NCI-H187 (cell line): ENCODE measurements at regions not wholly inside any gene's neighbourhood (a gene's known extent, or its start where the extent isn't known, plus 50 kb on each side); places are given as distances from the start of the nearest gene placed in this dataset.

Source experiments
- DNase-seq, 2 experiments: peaks; one replicate each; lab custom pipeline; 2025; lab: John Stamatoyannopoulos, UW

DNA sequence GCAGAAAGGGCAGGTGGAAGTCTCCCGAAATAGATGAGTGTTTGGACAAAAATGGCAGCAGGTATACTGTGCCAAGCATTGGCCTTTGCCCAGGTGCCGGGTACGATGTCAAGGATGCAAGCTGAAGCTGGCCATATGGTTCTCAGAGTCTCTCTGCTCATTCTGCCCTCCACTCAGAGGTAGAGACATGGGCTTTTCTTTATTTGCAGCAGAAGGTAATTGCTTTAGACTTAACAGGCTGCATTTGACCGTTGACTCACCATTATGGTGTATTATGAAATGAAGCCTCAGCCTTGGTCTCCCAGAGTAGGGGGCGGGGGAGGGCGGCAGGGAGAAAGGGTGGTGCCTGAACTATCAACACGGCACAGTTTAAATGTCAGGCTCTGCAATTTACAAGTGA, 969.1 kb upstream of the EEF2KMT start:
- no peak for DNase-seq

DNA sequence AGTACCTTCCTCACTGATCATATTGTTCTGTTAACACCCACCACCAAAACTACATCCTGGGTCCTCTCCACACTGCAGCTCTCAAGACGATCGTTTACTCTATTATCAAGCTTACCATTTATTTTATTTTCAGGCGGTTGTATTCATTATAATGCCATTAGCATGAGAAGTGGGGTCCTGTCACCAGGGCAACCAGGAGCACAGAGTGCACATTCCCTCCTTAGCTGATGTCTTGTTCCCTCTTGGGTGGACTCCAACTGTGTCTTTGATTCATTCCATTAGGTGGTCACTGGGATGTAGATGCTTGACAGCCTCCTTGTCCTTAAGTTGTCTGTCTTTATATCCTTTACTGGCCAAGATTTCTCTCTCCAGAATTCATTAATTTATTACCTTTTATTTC, 965.9 kb upstream of the EEF2KMT start:
- no peak for DNase-seq

DNA sequence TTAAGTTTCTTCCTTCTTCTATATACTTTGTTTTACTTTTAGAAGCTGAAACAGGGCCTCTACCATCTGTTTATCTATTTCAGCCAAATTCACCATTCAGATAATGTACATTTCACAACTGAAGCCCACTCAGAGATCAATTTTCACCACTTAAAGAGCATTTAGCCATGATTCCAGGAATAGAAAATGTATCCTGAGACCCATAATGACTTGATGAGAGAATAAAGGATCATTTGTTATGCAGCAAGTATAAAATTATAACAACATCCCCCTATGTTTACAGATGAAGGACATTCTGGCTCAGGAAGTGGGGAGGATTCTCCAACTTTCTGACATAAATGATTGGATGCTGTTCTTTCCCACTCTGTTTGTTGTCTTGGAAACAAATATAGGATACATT, 962.1 kb upstream of the EEF2KMT start:
- DNase-seq = no peak

GRCh38 chr16:6057821-6058220, 960.2 kb upstream of the EEF2KMT start:
- no peak for DNase-seq

GRCh38 chr16:6048017-6048416, 950.4 kb upstream of the EEF2KMT start:
- DNase-seq = no peak

DNA sequence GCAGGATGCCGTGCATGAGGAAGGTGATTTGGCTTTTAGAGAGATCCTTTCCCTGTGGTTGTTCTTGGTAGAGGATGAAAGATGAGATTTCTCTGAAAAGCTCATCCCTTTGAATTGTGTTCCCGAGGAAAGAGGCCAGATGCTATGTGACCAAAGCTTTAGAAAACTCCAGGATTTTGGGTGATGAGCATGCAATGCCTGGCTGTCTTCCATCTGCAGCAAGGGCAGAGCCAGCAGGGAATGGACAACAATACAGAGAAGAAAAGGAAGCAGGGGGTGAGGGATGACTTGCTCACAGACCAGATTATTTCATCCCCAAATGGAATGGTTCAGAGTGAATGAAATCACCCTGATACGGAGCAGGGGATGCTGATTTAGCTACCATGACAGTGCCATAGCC, 949.7 kb upstream of the EEF2KMT start:
- no peak for DNase-seq

DNA sequence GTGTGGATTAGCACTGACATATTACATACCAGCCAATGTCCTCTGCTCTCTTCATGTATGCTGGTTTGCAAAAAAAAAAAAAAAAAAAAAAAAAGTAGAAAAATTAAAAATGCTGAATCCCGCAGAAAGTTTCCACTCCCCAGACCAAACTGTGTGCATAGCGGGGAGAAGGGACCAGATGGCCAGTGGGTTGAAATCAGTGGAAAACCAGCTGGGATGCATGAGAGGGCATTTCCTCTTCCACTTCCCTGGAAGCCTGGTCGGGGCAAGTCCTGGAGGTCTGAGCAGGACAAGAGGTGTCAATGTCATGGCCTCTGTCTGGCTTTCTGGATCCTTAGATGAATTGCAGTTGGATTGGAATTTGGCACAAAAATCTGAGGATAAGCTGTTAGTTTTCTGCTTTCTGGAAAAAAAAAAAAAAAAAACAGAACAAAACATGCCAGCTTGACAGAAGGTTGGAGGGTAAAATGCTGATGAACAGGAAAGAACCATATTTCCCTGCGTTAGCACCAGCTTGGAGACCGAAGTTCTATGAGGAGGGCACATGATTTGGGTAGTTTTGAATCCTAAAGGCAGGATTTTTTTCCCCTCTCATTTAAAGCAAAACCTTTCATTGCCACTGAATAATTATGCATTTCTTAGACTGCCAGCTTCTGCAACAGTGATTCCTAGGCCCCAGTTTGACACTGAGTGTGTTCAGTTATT, 941.5 kb upstream of the EEF2KMT start:
- no peak for DNase-seq

GRCh38 chr16:6035161-6035560, 937.6 kb upstream of the EEF2KMT start:
- no peak for DNase-seq

DNA sequence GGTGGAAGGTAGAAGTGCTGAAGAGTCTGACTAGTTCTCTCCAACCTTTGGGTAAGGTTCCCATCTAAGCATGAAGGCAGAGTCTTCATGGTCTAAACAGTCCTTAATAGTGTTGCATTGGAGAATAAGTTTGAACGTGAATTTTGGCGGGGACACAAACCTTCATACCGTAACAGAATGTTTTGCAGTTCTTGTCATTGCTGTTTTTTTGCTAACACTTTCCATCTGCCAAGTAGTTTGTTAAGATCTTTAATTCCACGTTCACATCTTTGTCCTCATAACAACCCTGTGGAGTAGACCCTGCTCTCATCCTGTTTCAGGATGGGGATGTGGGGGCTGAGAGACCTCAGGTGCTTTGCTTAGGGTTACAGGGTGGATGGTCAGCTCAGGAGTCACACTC, 936.9 kb upstream of the EEF2KMT start:
- DNase-seq = no peak

GRCh38 chr16:6032438-6032837, 934.8 kb upstream of the EEF2KMT start:
- DNase-seq = no peak

DNA sequence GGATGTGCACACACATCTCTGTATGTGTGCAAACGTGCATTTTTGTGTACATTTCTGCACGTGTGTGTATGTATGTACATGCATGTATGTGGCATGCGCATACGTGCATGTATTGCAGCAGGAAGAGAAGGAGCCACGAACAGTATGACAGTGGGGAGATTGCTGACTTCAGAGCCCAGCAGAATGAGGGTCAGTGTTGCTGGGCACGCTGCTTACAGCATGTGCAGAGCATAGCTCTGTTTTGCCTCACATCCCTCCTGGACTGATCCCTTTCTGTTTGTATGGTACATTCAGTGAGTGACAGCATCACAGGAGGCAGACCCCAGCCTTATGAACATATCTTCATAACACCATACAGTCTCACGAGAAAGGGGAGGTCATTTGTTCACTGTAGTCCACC, 934.0 kb upstream of the EEF2KMT start:
- no peak for DNase-seq

DNA sequence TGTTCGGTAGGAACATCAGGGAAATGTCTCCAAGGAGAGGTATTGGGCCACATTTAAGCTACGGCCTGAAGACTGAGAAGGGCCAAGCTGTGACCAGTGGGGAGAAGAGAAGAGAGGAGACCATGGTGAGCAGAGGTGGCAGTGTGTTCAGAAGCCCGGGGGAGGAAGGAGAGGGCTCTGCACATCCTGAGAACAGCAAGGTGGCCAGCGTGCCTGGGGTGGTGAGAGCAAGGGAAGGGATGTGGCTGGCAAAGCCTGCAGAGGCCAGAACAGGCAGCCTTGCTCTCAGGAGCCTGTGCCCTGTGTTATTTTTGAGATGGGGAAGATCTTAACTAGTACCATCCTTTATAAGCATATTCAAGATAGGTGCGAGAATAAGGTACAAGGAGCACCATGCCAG, 933.5 kb upstream of the EEF2KMT start:
- DNase-seq = no peak

- no peak for DNase-seq
Measured at GRCh38 chr16:6027733-6028132, 930.1 kb upstream of the EEF2KMT start.

GRCh38 chr16:6023449-6023848, 925.9 kb upstream of the EEF2KMT start:
- no peak for DNase-seq

DNA sequence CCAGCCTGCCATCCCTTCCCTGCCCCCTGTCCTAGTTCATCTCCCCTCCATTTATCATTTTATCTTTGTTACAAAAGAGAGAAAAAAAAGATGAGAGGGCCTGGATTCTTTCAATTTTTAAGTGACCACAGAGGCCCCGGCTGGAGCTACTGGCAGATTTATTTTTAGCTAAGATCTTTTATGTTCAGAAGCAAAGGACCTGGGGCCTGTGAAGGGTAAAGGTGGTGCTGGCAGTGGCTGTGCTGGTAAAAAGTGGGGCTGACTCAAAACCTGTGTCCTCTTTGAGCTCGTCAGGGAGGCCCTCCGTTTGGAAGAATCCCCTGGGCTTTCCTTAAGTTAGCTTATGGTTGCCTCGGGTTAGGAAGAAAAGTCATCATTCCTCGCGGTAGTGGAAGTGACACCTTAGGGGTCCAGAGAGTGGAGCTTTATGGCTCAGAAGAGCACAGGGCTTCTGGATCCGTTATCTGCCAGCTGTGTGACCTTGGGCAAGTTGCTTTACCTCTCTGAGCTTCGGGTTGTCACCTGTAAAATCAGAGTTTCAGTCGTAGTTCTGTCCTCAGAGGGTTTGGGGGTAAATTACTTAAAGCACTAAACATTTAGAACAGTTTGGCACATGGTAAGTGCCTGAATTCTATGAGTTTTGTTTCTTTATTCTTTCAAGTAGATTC, 923.8 kb upstream of the EEF2KMT start:
- DNase-seq = no peak

DNA sequence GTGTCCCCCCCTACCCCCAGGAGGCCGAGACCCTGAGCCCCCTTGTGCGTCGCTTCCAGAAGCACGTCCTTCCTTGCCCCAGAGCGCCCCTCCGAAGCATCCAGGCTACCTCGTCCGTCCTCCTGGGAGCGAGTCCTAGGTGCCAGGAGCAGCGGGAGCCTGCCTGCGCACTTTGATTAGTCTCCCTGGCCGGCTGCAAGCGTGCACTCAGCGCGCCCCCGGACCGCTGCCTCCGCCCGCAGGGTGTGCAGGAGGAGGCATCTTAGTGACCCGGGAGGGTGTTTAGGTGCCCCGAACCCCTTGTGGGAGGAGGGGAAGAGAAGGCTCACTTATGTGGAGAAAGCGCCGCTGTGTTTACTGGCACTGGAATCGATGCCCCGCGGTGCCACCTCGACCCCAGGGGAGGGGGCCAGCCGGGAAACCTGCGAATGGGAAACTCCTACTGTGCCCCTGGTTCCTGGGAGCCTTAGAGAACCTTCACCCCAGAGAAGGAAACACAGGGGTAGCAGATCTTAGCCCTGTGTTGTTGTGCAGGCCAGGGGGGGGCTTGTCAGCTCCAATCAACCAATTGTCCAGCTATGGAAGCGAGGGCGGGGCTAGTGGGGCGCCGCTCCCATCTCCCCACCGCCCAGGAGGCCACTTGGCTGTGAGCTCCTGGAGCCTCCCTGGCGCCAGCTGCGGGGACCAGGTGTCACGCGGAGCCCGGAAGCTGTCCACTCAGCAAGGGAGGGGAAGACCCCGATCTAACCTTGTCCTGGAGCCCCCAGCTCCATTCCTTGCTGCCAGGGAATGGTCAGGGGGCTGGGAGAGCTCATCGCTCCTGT, 922.8 kb upstream of the EEF2KMT start:
- peak in 1 of 2 experiments; percentile 6 for DNase-seq

GRCh38 chr16:6019490-6019991, 921.9 kb upstream of the EEF2KMT start:
- DNase-seq = no peak

- peak in 1 of 2 experiments; percentile 7 for DNase-seq
Measured at GRCh38 chr16:6018848-6019489, 921.4 kb upstream of the EEF2KMT start.

GRCh38 chr16:6016530-6017184, 919.1 kb upstream of the EEF2KMT start:
- peak in 1 of 2 experiments; percentile 18 for DNase-seq

- no peak for DNase-seq
Measured at GRCh38 chr16:6012716-6013115, 915.1 kb upstream of the EEF2KMT start.

GRCh38 chr16:6009151-6009550, 911.6 kb upstream of the EEF2KMT start:
- DNase-seq = no peak

- no peak for DNase-seq
Measured at GRCh38 chr16:6008670-6009069, 911.1 kb upstream of the EEF2KMT start.
